HK-2 (cell line): ENCODE measurements at regions not wholly inside any gene's neighbourhood (a gene's known extent, or its start where the extent isn't known, plus 50 kb on each side); places are given as distances from the start of the nearest gene placed in this dataset.
"Not testable (repeated sequence)": the region's sequence is repeated elsewhere in the genome, so short reads cannot be mapped to it uniquely, and the experiment has no call there.

Experiments
- DNase-seq: peaks from one replicate; pipeline ENCODE4 v3.0.0-alpha.2; 2018; ENCODE audit not compliant: unreplicated experiment

DNA sequence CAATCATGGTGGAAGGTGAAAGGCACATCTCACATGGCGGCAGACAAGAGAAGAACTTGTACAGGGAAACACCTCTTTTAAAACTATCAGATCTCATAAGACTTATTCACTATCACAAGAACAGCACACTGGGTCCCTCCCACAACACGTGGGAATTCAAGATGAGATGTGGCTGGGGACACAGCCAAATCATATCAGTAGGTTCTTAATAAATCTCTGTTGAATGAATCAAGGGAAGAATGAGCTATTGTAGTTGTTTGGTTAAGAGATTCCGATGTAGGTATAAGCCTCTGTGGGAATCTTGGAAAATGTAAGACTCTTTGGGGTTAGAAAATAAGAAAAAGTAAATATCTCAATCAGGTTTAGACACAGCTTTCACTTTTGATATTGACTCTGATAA lies 400.2 kb downstream of the KCNRG start:
- no peak for DNase-seq

DNA sequence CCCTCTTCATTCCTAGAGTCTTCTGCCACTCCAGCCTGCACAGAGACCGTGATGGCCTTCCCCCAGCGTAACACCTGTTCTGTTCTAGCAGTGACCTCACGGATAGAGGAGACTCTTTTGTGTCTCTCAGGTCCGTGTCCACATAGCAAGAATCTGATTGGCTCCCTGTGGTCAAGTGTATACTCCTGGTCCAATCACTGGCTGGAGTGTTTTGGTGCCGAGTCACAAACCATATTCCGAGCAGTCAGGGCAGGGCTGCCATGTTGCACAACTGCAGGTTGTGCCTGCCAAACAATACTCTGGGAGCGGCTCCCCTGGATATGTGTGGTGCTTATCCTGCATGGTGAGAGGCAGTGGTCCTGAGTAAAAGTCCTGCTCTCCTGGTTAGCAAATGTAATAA lies 402.4 kb downstream of the KCNRG start:
- no peak for DNase-seq

DNA sequence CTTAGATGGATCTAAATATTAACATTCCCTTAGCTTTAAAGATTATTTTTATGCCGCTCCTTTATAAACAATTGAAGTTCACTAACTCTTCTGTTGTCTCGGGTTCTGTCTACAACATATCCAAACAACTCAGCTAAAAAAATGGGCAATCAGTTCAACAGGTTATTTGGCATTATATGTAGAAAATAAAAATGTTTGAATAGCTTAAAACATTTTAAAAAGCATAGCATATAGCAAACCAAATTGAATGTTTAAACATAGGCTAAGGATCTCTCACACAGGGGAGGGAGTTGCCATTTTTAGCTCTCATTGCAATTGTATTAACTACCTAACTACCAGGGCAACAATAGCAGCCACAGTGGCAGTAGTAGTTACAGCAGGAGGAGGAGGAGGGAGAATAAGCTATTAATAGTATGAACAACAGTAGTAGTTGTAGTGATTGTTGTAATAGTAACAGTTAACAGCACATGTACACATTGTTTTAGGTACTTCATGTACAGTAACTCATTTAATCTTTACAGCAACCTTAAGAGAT lies 404.2 kb downstream of the KCNRG start:
- DNase-seq: no peak

DNA sequence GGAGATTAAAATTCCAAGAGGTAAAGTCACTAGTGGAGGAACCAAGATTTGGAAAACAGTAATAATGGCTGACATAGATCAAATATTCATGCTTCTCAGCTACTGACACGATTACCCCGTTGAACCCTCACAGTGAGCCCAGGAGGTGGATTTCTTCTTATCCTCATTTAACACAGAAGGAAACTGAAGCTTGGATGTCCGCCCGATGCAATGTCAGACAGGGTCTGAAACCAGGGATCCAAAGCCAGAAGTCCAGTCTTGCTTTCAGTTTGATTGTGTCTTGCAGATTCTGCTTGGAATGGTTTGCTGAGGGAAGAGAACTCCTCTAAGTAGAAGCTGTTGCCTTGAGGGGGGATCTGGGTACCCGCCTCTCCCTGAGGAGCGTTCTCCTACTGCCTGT lies 404.7 kb downstream of the KCNRG start:
- no peak for DNase-seq

DNA sequence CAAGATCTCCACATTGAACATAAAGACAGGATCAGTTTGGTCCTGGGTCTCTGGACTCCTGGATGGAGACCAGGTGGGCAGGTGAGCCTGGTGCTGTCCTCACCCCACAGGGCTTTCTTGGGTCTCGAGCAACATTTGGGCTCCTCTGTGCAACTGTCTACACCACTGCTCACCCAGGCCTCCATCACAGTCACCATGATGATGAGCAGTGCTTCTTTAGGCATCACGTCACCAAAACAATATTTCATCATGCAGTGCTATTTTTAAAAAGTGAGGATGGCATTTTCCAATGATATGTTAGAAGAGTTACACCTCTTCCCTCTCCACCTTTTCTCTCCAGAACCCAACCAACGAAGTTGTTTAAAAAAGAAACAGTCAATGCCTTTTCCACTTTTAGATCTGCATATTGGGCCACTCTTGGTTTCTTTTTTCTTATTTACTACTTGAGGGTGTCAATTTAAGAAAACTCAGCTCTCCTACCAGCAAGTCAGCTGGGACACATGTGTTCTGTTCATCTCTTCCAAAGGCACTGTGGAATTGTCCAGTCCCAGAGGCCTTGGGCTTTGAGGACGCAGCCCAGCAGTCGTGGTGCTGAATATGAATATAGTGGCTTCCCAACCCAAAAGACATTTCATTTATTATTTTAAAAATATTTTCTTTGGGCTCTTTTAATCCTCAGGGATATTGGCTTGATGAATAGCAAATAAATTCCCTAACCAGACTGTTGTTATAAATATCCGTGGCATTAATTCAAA lies 405.7 kb downstream of the KCNRG start:
- no peak for DNase-seq

DNA sequence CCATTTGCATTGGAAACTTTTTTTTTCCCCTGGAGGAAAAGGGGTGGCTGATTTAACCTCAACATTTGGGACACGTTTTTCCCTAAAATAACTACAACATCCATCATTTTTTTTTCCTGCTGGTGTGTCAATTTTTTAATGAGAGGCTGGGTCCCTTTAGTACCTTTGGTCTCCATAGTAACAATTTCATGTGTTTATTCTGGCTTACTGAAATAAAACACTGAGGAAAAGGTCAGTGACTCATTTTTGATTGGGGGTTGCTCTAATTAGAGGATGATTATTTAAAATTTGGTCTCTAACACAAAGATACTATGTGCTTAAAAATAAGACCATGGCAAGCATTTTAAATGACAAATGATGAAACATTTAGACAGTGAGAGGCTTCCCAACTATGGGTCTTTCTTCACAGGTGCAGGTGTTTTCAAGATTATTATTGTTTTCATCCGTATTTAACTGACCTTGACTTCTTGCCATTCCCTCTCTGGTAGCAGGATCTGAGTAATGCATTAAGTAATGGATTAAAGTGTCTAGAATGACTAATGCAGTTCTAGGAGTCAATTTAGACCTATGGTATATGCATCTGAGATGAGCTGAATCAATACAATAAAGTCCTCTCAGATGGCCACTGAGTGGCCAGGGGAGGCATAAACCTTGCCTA lies 406.4 kb downstream of the KCNRG start:
- DNase-seq: no peak

DNA sequence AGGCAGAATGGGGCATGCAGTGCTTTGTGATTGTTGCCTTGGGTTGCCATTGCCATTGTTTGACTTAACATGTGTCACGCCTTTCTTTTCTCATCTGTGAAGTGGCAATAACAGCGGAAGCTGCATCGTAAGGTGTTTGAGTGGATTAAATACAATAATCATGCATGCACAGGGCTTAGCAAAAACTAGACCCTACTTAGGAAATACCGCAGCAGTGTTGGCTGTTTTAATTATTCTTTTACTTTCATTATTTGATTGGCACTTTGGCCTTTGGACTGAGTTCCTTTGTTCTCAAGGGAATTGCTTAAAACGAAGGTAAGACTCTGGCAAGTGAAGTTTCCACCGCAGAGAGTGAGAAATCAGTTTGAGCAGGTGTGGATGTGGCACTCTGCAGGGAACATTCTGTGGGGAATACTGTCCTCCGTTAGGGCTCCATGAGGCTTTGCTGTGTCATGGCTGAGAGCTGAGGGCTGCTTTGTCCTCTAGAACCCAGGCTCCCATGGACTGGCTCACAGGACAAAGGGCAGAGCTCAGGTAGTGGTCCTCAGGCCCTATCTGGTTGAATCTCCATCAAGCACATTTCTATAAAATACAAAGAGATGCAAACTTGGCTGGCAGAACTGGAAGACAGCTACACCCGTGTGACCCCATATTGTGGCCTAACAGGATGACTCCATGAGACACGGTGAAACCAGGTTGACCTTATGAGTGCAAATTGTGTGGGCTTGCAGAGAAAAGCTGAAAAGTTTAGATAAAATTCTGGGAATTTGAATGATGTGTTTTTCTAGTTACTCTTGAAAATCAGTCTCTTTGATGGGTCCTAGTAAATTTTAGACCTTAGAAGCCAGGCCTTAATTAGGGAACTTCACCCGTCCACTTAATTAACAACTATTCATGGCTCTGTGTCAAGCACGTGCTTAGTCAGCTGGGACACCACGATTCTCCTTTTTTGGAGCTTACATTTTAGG lies 407.2 kb downstream of the KCNRG start:
- DNase-seq: no peak

DNA sequence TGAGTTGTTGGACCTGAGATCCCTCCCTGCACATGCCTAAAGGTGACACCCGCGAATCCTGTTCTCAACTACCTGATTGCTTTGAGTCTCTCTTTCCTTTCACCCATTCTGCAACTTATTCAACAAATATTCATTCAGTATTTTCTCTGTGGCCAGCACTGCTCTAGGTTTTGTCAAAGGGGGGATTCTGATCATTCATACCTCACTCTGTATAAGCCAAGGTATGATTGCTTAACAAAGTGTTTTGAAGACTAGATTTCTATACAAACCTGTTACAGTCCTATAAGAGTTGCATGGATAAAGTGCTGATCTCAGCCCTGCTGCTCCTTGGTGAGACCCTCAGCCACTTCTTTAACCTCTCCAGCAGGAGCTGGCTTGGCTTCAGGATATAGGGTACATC lies 409.7 kb downstream of the KCNRG start:
- no peak for DNase-seq

DNA sequence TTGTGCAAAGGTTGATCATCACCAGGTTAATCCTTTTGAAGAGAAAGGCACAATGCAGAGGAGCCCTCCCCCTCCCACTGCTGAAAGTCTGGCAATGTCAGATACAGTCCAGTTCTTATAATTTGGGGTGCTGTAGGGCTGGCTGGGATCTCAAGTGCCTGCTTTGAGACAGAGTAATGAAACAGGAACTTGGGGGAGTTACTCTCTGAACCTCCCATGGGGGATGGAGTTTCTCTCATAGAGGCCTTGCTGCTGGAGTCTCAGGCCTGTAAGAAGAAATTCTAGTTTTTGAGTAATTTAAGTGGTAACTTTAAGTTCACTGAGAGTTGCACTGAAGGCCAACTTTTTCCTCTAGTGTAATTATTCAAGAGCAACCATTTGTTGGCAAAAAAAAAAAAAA lies 410.5 kb downstream of the KCNRG start:
- no peak for DNase-seq

DNA sequence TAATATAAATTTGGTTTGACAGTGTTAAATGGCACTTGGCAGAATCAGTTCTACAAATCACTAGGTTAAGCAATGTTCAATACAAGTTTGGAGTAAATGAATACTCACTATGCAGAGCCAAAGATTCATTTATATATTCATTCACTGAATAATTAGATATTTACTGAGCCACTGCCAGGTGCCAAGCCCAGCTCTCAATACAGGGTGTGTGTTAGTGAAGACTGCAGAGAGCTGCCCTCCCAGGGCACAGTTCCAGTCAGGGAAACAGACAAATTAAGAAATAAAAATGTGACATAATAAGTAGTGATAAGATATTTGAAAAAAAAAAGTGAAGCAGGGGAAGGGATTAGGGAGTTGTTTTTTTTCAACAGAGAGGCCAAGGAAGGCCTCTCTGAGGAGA lies 411.7 kb downstream of the KCNRG start:
- DNase-seq: no peak

DNA sequence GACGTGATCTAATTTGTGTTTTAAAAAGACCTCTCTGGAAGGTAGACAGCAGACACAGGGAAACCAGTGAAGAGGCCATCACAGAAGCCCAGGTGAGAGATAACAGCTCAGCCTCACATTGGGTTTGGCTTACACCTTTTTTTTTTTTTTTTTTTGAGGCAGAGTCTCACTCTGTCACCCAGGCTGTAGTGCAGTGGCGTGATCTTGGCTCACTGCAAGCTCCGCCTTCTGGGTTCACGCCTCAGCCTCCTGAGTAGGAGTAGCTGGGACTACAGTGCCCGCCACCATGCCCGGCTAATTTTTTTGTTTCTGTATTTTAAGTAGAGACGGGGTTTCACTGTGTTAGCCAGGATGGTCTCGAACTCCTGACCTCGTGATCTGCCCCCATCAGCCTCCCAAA lies 412.3 kb downstream of the KCNRG start:
- DNase-seq: not testable (repeated sequence)

DNA sequence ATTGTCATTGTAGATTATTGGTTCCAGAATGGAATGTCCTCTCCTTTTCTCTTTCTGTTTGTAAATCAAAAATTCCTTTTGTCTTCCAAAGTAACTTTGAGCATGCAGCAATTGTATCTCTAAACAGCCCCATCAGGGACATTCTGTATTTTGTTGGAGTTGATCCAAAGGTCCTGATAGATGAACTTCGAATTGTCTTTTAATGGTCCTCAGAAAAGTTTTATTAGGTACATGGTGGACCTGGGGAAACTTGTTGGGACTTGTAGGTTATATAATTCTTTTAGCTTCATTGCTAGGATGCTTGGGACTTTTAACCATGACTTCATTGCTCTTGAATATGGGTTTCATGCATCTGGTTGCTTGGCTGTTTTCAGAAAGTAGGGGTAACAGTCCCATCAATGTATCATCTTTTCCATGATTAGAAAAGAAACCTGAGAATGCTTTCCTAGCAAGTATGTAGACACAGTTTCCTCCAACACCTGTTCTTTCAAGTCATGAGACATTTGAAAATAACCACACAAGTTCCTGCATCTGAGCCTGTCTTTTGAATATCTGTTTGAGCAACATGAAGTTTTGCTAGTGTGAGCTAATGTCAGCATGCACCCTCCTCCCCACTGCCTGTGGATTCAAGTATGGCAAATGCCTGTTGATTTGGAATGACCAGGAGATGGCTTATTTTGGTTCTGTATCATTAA lies 413.1 kb downstream of the KCNRG start:
- no peak for DNase-seq

DNA sequence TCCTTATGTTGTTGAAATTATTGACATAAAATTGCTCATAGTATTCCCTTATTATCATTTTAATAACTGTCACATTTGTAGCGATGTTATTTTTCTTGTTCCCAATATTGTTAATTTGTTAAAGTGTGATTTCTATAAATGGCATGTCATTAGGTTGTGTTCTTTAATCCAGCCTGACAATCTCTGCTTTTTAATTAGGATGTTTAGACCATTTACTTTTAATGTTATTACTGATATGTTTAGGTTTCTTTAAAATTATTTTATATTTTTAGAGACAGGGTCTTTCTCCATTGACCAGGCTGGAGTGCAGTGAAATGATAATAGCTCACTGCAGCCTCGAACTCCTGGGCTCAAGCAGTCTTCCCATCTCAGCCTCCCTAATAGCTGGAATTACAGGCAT lies 408.5 kb downstream of the DLEU7 start:
- no peak for DNase-seq

DNA sequence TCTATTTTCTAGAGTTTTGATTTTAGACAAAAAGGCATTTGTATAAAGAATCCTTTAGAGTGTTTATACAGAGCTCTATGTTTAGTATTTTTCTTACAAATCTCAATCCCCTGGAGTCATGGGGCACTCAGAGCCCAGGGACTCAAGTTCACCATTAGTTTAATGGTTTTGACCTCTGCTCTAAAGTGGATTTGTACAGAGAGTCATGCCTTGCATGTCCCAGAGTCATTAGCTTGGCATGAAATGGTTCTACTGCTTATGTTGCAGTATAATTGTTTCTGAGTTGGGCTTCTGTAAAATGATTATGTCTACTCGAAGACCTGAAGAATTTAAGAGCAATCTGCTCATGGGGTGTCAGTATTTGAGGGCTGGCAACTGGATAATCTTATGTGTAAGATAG lies 406.2 kb downstream of the DLEU7 start:
- no peak for DNase-seq

DNA sequence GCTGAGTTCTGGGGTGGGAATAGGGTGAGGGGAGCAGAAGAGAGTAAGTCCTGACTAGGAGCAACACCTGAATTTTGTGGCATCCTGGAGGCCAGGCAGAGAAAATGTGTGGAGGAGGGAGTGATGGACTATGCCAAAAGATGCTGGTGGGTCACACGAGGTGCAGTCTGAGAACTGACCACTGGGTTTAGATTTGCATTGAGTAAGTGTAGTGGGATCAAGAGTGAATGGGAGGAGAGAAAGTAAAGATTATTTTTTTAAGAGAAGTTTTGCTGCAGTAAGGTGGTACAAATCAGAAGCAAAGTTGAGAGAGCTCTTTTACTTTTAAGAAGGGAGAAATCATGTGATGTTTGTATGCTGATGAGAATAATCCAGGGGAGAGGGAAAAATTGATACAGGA lies 405.1 kb downstream of the DLEU7 start:
- no peak for DNase-seq

DNA sequence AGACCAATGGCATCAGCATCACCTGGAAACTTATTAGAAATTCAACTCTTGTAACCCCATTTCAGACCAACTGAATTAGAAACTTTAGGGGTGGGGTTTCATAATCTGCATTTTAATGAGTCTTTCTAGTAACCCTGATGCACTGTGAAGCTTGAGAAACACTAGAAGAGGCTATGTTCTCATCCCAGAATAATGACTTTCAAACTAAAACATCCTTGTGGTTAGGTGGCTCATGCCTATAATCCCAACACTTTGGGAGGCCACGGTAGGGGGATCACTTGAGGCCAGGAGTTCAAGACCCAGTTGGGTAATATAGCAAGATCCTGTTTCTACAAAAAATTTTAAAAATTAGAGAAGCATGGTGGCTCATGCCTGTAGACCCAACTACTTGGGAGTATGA lies 402.4 kb downstream of the DLEU7 start:
- no peak for DNase-seq

DNA sequence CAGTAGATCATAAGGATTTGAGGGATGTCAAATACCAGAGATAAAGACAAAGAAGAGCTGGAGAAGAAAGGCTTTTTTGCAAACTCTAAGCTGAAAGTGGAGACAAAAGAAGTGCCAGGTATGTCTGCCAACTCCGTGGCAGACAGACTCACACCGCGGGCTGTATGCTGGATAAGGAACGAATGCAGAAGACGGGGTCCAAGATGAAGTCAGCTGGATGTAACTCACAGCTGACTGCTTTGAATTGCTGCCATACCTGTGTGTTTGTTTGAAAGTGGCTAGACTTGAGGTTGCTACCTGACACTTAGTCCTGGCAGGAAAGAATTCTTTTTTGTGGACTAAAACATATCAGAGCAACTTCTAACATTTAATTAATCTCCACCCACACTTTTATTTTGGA lies 398.8 kb downstream of the DLEU7 start:
- no peak for DNase-seq

DNA sequence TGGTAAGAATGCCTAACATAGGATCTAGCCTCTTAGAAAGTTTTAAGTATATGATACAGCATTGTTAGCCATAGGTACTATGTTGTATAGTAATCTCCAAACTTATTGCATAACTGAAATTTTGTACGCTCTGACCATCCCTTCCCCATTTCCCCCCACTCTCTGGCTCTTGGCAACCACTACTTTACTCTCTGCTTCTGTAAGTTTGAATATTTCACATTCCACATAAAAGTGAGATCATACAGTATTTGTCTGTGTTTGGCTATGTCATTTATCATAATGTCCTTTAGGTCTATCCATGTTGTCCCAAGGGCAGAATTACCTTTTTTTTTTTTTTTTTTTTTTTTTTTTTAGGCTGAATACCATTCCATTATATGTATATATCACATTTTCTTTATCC lies 396.9 kb downstream of the DLEU7 start:
- no peak for DNase-seq

DNA sequence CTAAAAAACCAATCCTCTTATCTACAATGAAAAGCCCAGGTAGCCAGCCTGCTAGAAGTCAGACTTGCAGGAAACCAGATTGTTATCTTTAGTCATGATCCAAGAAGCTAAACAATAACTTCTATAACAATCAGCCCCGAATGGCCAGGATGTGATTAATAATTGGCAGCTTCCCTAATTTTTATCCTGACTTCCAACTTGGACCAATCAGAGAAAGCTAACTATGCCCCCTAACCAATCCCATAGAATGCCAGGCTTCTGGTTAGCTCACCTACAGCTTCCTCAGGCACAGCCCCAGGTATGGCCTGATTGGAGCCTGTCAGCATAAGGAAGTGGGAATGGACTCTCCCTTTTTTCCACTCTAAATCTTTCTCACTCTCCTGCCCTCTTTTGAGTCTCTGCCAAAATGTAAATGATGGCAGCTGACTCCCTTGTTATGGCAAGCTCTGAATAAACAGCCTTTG lies 394.9 kb downstream of the DLEU7 start:
- no peak for DNase-seq

DNA sequence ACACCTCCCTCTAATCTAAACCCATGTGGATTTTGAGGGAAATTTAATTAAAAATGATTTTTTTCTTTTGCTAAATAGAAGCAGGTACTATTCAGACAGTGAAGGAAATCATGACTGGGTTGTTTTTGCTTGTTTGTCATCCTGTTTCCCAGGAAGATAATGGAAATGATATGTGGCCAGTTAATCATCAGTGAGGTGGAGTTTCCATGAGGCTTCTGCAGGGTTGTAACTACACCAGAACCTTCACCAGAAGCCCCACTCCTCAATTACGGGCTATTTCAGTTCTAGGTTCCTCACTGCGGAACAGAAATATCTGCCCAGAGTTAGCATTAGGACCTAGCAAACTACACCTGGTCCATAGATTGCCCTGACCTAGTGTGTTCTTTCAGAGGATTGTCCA lies 394.0 kb downstream of the DLEU7 start:
- DNase-seq: no peak

DNA sequence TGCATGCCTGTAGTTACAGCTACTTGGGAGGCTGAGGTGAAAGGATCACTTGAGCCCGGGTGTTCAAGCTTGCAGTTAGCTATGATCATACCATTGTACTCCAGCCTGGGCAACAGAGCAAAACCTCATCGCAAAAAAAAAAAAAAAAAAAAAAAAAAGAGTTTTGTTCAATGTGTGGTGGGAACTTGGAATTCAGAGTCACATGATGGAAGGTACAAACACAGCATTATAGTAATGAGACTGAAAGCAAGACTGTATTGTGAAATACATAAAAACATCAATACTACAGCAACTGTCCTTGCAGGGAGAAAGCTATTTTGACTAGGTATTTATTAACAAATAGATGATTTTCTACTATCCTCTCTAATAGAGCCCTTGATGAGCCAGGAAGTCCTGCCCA lies 393.2 kb downstream of the DLEU7 start:
- DNase-seq: no peak

DNA sequence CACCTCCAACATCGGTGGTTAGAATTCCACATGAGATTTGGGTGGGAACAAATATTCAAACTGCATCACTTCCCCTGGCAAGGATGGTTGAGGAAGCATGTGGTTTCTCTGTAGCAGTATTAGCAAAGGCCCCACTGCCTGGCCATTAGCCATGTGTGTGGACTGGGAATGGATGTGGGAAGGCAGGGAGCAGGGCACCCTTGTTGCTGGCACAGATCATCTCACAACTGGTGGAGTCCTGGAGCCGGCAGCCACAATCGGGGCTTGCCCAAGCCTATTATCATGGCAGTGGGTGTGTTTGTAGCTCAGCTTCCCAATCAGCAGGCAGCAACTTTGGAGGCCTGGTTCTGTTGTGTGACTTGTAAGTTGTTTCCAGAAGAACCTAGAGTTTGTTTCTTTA lies 391.9 kb downstream of the DLEU7 start:
- no peak for DNase-seq
